ENCODE measurements at regions not wholly inside any gene's neighbourhood (a gene's known extent, or its start where the extent isn't known, plus 50 kb on each side); places are given as distances from the start of the nearest gene placed in this dataset.

- Histone ChIP-seq H3K36me3 (ENCODE audit: insufficient read depth) (peaks cover 10% of the 10 kb centered on the region), H3K9me2 (ENCODE audit: insufficient read depth) (peaks cover 11% of the 10 kb centered on the region), H3K79me2 (replicated peaks; ENCODE audit: insufficient read depth) (no peaks in the 10 kb centered on the region), H3K27me3 (ENCODE audit: insufficient read depth) (no peaks in the 10 kb centered on the region), H3K4me3 (no peak overlapping the region), H3K4me2 (no peak overlapping the region), H3K4me1 (ENCODE audit: insufficient read depth) (no peaks in the 10 kb centered on the region), H4K20me1 (replicated peaks; ENCODE audit: insufficient read depth) (no peaks in the 10 kb centered on the region), H2AFZ (peak overlapping the region; percentile 80; the same call in 1 of the 2 replicates), H3F3A (replicated peaks; ENCODE audit: low read depth) (no peaks in the 10 kb centered on the region), H3K27ac (ENCODE audit: low read depth) (no peak overlapping the region)
- Mint-ChIP-seq H3K4me1 (no peaks in the 10 kb centered on the region), H3K27ac (no peak overlapping the region), H3K4me3 (no peak overlapping the region), H3K36me3 (ENCODE audit: low read depth) (peaks cover 44% of the 10 kb centered on the region), H3K27me3 (ENCODE audit: insufficient read depth, low read depth, poor library complexity) (no peaks in the 10 kb centered on the region), H3K9me3 (peaks cover 45% of the 10 kb centered on the region)
- no peak for DNase-seq (ENCODE audit: low spot score)
- TF ChIP-seq CTCF (conservative IDR thresholded peaks at IDR 0.05; ENCODE audit: low read depth in 2 of 2) (no peak), ETS1 (IDR thresholded peaks at IDR 0.05) (no peak), POLR2AphosphoS5 (IDR thresholded peaks at IDR 0.05; ENCODE audit: low read depth) (no peak), NANOG (IDR thresholded peaks at IDR 0.05; ENCODE audit: borderline replicate concordance) (no peak), JUNB (IDR thresholded peaks at IDR 0.05; ENCODE audit: unreplicated experiment) (no peak), ZNF331 (CRISPR knock-in tag; IDR thresholded peaks at IDR 0.05; ENCODE audit: low read depth) (no peak), ZNF462 (CRISPR knock-in tag; IDR thresholded peaks at IDR 0.05) (no peak), ZNF114 (CRISPR knock-in tag; IDR thresholded peaks at IDR 0.05) (no peak), EZH2phosphoT487 (IDR thresholded peaks at IDR 0.05; ENCODE audit: unreplicated experiment) (no peak), CREB1 (CRISPR knock-in tag; IDR thresholded peaks at IDR 0.05; ENCODE audit: low read depth) (no peak), STAT1 (IDR thresholded peaks at IDR 0.05; ENCODE audit: unreplicated experiment) (no peak), REST (IDR thresholded peaks at IDR 0.05; ENCODE audit: unreplicated experiment) (no peak), EZH2 (IDR thresholded peaks at IDR 0.05; ENCODE audit: low read depth, unreplicated experiment) (no peak)
- no peak for ATAC-seq
Measured at GRCh38 chr18:38941711-38942561, 1376.3 kb upstream of the CELF4 start.

All from GM23338 (cell line).